ENCODE measurements at regions not wholly inside any gene's neighbourhood (a gene's known extent, or its start where the extent isn't known, plus 50 kb on each side); places are given as distances from the start of the nearest gene placed in this dataset.

DNA sequence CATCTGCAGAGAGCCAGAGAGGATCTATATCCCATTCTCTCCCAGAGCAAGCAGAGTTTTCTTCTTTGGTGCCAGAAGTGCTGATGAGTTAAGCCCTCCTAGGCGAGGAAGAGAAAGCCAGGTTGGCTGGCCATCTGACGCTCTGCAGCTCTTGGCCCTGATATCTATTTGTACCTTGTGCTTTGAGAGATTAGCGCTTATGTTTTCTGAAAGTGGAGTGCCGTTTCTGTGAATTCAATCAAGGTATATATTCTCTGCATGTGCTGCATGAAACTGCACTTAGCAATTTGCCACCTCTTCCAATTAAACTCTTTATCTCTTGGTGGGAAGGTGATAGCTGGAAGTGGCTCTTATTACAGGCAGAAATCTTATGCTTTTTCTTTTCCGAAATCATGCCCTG, 177.5 kb downstream of the LPIN1 start:
- no peak for DNase-seq
- no peaks in the 10 kb centered on the region for H3K4me1 ChIP-seq (ENCODE audit: control insufficient read depth, insufficient read depth, low read length)
- Mint-ChIP-seq H3K9me3 (no peaks in the 10 kb centered on the region), H3K36me3 (ENCODE audit: low read depth) (no peaks in the 10 kb centered on the region), H3K4me3 (no peak overlapping the region), H3K27me3 (ENCODE audit: insufficient read depth) (no peaks in the 10 kb centered on the region), H3K27ac (no peak overlapping the region), H3K4me1 (peaks cover 9% of the 10 kb centered on the region)
- H3K9ac ChIP-seq (ENCODE audit: extremely low read depth, low read length, poor library complexity, severe bottlenecking): no peak overlapping the region
- H3K27ac ChIP-seq (ENCODE audit: low read depth, low read length): no peak overlapping the region
- H3K4me3 ChIP-seq (ENCODE audit: low read length): no peak overlapping the region
- H3K36me3 ChIP-seq (ENCODE audit: control insufficient read depth, insufficient read depth, low read length): no peaks in the 10 kb centered on the region
- 84 to 100% methylated on average over 2 to 5 of the region's 5 CpGs for WGBS, 2 experiments (ENCODE audit: insufficient coverage in 1 of 2, insufficient read length in 1 of 2)
- no peaks in the 10 kb centered on the region for H3K9me3 ChIP-seq (ENCODE audit: control insufficient read depth, low read length)
- TF ChIP-seq, protein P1, sequence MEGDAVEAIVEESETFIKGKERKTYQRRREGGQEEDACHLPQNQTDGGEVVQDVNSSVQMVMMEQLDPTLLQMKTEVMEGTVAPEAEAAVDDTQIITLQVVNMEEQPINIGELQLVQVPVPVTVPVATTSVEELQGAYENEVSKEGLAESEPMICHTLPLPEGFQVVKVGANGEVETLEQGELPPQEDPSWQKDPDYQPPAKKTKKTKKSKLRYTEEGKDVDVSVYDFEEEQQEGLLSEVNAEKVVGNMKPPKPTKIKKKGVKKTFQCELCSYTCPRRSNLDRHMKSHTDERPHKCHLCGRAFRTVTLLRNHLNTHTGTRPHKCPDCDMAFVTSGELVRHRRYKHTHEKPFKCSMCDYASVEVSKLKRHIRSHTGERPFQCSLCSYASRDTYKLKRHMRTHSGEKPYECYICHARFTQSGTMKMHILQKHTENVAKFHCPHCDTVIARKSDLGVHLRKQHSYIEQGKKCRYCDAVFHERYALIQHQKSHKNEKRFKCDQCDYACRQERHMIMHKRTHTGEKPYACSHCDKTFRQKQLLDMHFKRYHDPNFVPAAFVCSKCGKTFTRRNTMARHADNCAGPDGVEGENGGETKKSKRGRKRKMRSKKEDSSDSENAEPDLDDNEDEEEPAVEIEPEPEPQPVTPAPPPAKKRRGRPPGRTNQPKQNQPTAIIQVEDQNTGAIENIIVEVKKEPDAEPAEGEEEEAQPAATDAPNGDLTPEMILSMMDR (conservative IDR thresholded peaks at IDR 0.05): no peak
- no peaks in the 10 kb centered on the region for H3K27me3 ChIP-seq (ENCODE audit: control insufficient read depth, insufficient read depth, low read length, poor library complexity, severe bottlenecking)

GRCh38 chr2:11925295-11926066, 179.0 kb downstream of the LPIN1 start:
- Mint-ChIP-seq H3K27ac (no peak overlapping the region), H3K27me3 (ENCODE audit: insufficient read depth) (no peaks in the 10 kb centered on the region), H3K9me3 (no peaks in the 10 kb centered on the region), H3K4me1 (peaks cover 9% of the 10 kb centered on the region), H3K36me3 (ENCODE audit: low read depth) (no peaks in the 10 kb centered on the region), H3K4me3 (no peak overlapping the region)
- Histone ChIP-seq H3K4me3 (ENCODE audit: low read length) (no peak overlapping the region), H3K4me1 (ENCODE audit: control insufficient read depth, insufficient read depth, low read length) (no peaks in the 10 kb centered on the region), H3K36me3 (ENCODE audit: control insufficient read depth, insufficient read depth, low read length) (no peaks in the 10 kb centered on the region), H3K9ac (ENCODE audit: extremely low read depth, low read length, poor library complexity, severe bottlenecking) (no peak overlapping the region), H3K27me3 (ENCODE audit: control insufficient read depth, insufficient read depth, low read length, poor library complexity, severe bottlenecking) (no peaks in the 10 kb centered on the region), H3K27ac (ENCODE audit: low read depth, low read length) (no peak overlapping the region), H3K9me3 (ENCODE audit: control insufficient read depth, low read length) (no peaks in the 10 kb centered on the region)
- DNase-seq: peak; percentile 4
- 95 to 96% methylated on average over 9 to 11 of the region's 11 CpGs for WGBS, 2 experiments (ENCODE audit: insufficient coverage in 1 of 2, insufficient read length in 1 of 2)
- TF ChIP-seq, protein P1 (conservative IDR thresholded peaks at IDR 0.05): no peak

DNA sequence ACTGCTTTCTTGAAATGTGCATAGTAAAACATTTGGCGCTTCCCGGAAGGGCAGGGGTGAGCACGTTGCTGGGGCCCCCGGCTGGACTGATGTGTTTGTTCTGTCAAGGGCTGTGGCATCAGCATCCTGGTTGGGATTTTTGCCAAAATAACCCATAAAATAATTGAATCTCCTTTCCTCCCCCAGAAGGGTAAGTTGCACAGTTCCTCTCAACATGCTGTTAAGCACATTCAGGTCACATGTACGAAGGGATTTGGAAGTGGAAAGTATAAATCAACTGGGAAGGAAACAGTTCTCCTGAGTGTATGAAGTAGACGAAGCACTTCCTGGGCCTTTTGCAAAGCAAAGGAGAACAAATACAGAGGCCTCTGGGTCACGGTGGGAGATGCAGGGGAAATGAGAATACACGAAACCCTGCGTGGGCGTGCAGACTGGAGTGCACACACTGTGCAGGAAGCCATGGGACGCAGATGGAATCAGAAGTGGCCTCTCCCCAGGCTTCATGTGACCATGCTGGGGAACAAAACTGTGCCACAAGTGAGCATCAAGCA, 183.9 kb downstream of the LPIN1 start:
- Mint-ChIP-seq H3K9me3 (no peaks in the 10 kb centered on the region), H3K4me3 (no peak overlapping the region), H3K4me1 (no peaks in the 10 kb centered on the region), H3K36me3 (ENCODE audit: low read depth) (no peaks in the 10 kb centered on the region), H3K27ac (no peak overlapping the region), H3K27me3 (ENCODE audit: insufficient read depth) (no peaks in the 10 kb centered on the region)
- no peak overlapping the region for H3K27ac ChIP-seq (ENCODE audit: low read depth, low read length)
- peak; percentile 19 for DNase-seq
- WGBS, 2 experiments (ENCODE audit: insufficient coverage in 1 of 2, insufficient read length in 1 of 2): 93 to 95% methylated on average over 6 to 11 of the region's 11 CpGs
- no peak overlapping the region for H3K4me3 ChIP-seq (ENCODE audit: low read length)
- no peaks in the 10 kb centered on the region for H3K27me3 ChIP-seq (ENCODE audit: control insufficient read depth, insufficient read depth, low read length, poor library complexity, severe bottlenecking)
- no peaks in the 10 kb centered on the region for H3K36me3 ChIP-seq (ENCODE audit: control insufficient read depth, insufficient read depth, low read length)
- TF ChIP-seq, protein P1 (conservative IDR thresholded peaks at IDR 0.05): no peak
- H3K9me3 ChIP-seq (ENCODE audit: control insufficient read depth, low read length): no peaks in the 10 kb centered on the region
- no peaks in the 10 kb centered on the region for H3K4me1 ChIP-seq (ENCODE audit: control insufficient read depth, insufficient read depth, low read length)
- no peak overlapping the region for H3K9ac ChIP-seq (ENCODE audit: extremely low read depth, low read length, poor library complexity, severe bottlenecking)

Data from endodermal cell (in vitro differentiated cells).